GM13977 (cell line): ENCODE measurements at regions not wholly inside any gene's neighbourhood (a gene's known extent, or its start where the extent isn't known, plus 50 kb on each side); places are given as distances from the start of the nearest gene placed in this dataset.

ENCODE experiments used
- DNase-seq: peaks from one replicate; pipeline ENCODE4 v3.0.0; 2012; ENCODE audit warnings: low spot score
- in situ Hi-C: fragments of 300-500 bp; cut with MboI; formaldehyde crosslinking; loops from one replicate; pipeline ENCODE4 v1.12.0; 2022; ENCODE audit warnings: low sequenced_read_pairs, low pct_unique_long_range_greater_than_20kb, mixed read lengths, inconsistent platforms; ENCODE audit not compliant: unreplicated experiment
- TF ChIP-seq, protein P1 (sequence below): IDR thresholded peaks from 2 replicates; pipeline ENCODE4 v1.5.1; 2012; ENCODE audit warnings: mild to moderate bottlenecking, control low read depth; ENCODE audit not compliant: insufficient read depth; ENCODE audit errors: extremely low read depth, missing control alignments

DNA sequence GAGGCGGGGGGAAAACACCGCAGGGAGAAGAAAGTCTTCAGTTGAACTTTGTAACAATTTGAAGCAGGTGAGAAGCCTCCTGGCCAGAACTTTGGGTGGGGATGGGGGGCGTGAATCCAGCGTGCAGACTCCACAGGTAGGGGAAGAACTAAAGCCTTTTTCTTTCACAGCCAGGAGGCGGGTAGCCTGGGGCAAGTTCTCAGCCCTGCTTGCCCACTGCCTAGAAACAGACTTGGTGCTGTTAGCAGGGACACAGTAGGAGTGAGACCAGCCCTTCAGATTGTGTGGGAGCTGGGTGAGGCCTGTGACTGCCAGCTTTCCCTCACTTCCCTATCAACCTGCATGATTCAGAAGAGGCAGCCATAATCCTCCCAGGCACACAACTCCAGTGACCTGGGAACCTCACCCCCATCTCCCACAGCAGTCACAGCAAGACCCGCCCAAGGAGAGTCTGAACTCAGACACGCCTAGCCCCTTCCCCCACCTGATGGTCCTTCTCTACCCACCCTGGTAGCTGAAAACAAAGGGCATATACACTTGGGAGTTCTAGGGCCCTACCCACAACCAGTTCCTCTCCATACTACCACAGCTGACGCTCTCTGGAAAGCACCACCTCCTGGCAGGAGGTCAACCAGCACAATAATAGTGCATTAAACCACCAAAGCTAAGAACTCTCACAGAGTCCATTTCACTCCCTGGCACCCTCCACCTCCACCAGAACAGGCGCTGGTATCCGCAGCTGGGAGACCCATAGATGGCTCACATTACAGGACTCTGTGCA is 83.5 kb upstream of the CDC42BPA start:
- in situ Hi-C loops = no loop called here
- no peak for DNase-seq
- TF ChIP-seq, protein P1, sequence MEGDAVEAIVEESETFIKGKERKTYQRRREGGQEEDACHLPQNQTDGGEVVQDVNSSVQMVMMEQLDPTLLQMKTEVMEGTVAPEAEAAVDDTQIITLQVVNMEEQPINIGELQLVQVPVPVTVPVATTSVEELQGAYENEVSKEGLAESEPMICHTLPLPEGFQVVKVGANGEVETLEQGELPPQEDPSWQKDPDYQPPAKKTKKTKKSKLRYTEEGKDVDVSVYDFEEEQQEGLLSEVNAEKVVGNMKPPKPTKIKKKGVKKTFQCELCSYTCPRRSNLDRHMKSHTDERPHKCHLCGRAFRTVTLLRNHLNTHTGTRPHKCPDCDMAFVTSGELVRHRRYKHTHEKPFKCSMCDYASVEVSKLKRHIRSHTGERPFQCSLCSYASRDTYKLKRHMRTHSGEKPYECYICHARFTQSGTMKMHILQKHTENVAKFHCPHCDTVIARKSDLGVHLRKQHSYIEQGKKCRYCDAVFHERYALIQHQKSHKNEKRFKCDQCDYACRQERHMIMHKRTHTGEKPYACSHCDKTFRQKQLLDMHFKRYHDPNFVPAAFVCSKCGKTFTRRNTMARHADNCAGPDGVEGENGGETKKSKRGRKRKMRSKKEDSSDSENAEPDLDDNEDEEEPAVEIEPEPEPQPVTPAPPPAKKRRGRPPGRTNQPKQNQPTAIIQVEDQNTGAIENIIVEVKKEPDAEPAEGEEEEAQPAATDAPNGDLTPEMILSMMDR = no peak

DNA sequence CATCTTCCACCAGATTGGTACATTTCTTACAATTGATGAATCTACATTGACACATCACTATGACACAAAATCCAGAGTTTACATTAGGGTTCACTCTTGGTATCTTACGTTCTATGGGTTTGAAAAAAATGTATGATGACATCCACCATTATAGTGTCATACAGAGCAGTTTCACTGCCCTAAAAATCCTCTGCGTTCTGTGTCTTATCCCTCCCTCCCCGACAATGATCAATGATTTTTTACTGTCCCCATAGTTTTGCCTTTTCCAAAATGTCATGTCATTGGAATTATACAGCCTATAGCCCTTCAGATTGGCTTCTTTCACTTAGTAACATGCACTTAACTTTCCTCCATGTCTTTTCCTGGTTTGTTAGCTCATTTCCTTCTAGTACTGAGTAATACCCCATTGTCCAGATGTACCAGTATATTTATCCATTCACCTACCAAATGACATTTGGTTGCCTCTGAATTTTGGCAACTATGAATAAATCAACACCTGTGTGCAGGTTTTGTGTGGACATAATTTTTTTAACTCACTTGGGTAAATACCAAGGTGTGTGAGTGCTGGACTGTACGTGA is 80.9 kb upstream of the CDC42BPA start:
- TF ChIP-seq, protein P1 = no peak
- in situ Hi-C loops = no loop called here
- no peak for DNase-seq

DNA sequence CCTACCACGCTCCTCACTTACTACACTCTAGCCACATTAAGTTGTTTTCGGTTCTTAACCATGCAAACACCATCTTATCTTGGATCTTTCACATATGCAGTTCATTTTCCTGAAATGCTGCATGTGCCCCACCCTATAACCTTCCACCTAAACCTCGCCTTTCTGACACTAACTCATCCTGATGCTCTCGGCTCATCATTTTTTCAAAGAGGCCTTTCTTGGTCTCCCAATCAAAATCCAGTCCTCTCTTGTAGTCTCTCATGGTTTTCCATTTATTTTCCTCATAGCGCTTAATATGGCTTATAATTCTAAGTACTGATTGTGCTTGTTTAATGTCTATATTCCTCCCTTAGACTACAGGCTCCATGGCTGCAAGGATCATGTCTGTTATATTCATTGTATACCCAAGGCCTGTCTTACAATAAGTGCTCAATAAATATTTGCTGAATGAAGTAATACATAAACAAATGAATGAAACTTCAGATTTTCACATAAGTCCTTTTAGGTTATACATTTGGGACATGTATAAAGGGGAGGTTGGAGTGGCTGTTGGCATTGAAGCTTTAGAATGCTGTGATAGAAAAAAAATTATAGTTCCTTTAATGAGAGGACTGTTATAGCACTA is 79.2 kb upstream of the CDC42BPA start:
- no peak for DNase-seq
- TF ChIP-seq, protein P1 = no peak

DNA sequence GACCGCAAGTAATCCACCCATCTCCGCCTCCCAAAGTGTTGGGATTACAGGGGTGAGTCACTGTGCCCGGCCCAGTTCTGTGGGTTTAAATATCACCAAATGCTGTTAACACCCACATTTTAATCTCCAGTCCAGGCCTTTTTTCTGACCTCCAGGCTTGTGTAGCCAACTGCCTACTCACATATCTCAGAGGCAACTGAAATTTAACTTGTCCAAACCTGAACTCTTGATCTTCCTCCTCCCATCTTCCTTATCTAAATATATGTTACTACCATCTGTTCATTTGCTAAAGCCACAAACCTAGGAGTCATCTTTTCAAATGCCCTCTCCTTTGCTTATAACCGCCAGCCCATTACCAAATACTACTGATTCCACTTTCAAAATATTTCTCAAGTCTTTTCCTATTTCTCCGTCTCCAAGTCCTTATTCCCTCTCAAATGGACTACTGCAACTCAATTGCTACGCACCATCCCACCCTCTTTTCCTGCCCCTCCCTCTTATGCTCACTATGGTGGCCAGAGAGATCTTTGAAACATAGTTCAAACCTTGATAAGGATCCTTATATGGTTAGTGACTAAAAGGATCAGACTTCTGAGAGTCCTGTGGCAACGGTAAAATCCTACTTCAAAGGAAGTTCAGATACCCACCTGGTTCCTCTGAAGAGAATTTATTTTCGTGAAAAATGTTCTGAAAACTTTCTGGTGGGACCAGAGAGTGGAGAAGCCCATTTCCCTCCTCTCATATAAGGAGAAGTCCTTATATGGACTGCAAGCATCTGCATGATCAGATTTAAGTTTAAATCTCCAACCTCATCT is 78.5 kb upstream of the CDC42BPA start:
- no peak for DNase-seq
- TF ChIP-seq, protein P1 = no peak
- in situ Hi-C loops = no loop called here

More for the DNA sequence above, 79.2 kb upstream of the CDC42BPA start:
- in situ Hi-C loops = no loop called here

GRCh38 chr1:227395426-227396028 is 77.2 kb upstream of the CDC42BPA start:
- DNase-seq = no peak
- in situ Hi-C loops = no loop called here
- TF ChIP-seq, protein P1 = no peak

DNA sequence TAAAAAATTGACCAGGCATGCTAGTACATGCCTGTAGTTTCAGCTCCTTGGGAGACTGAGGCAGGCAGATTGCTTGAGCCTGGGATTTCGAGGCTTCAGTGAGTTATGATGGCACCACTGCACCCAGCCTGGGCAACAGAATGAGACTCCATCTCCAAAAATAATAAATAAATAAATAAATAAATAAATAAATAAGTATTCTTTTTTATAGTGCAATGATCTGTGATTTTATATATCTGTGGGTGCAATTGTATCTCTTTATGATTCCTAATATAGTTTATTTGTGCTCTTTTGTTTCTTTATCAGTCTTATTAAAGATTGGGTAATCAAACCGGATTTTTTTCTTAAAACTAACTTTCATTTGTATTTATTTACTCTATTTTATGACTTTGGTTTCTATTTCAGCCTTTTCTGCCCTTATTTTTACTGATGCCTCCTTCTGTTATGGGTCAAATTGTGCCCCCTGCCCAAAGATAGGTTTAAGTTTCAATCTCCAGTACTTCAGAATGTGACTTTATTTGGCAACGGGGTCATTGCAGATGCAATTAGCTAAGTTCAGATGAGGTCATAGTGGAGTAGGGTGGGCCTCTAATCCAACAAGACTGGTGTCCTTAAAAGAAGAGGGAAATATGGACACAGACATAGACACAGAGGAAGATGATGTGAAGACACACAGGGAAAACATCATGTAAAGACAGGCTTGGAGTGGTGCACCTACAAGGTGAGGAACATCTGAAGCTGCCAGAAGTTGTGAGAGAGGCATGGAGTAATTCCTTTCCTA is 74.9 kb upstream of the CDC42BPA start:
- in situ Hi-C loops = no loop called here
- TF ChIP-seq, protein P1 = no peak
- DNase-seq = no peak
